GM12801 (cell line): ENCODE measurements at regions not wholly inside any gene's neighbourhood (a gene's known extent, or its start where the extent isn't known, plus 50 kb on each side); places are given as distances from the start of the nearest gene placed in this dataset.

Experiments used
- CTCF ChIP-seq: IDR thresholded peaks from one replicate; pipeline ENCODE4 v1.5.1; 2011; ENCODE audit warnings: control low read depth; ENCODE audit not compliant: insufficient read length; ENCODE audit errors: extremely low read depth

GRCh38 chr14:66141733-66142132 lies 344.4 kb upstream of the CCDC196 start:
- no peak for TF ChIP-seq CTCF

- TF ChIP-seq CTCF: no peak
These were observed 342.6 kb upstream of the CCDC196 start for GRCh38 chr14:66143387-66144112.

- no peak for TF ChIP-seq CTCF
These were observed 333.9 kb upstream of the CCDC196 start for GRCh38 chr14:66152302-66152701.

GRCh38 chr14:66152747-66153146 lies 333.4 kb upstream of the CCDC196 start:
- TF ChIP-seq CTCF: no peak

- no peak for TF ChIP-seq CTCF
These were observed 323.1 kb upstream of the CCDC196 start for GRCh38 chr14:66163023-66163422.

GRCh38 chr14:66165337-66165736 lies 320.8 kb upstream of the CCDC196 start:
- TF ChIP-seq CTCF: no peak

GRCh38 chr14:66174453-66174891 lies 311.7 kb upstream of the CCDC196 start:
- no peak for TF ChIP-seq CTCF
